Astrocyte (in vitro differentiated cells and primary cell): ENCODE measurements at regions not wholly inside any gene's neighbourhood (a gene's known extent, or its start where the extent isn't known, plus 50 kb on each side); places are given as distances from the start of the nearest gene placed in this dataset.

Source experiments
- CTCF ChIP-seq: IDR thresholded peaks from 2 replicates; pipeline ENCODE4 v1.5.1; 2011; ENCODE audit warnings: low read depth, mild to moderate bottlenecking, inconsistent platforms, low read length, moderate library complexity; ENCODE audit not compliant: insufficient read depth
- EZH2 ChIP-seq: IDR thresholded peaks from 2 replicates; pipeline ENCODE4 v1.6.1; 2012; ENCODE audit warnings: mild to moderate bottlenecking, low read length, inconsistent platforms; ENCODE audit not compliant: insufficient read depth

GRCh38 chr11:71338801-71339395 lies 86.5 kb upstream of the SHANK2 start:
- TF ChIP-seq CTCF = no peak
- no peak for TF ChIP-seq EZH2
